Mesenchymal stem cell (in vitro differentiated cells and primary cell): ENCODE measurements at regions not wholly inside any gene's neighbourhood (a gene's known extent, or its start where the extent isn't known, plus 50 kb on each side); places are given as distances from the start of the nearest gene placed in this dataset.

Experiments used
- DNase-seq: peaks from one replicate; pipeline ENCODE4 v3.0.0-alpha.2; 2013
- H2AFZ ChIP-seq: one replicate; pipeline ENCODE4 v1.6.1; 2013; ENCODE audit warnings: low read depth, mild to moderate bottlenecking, control low read depth, inconsistent platforms, low read length, moderate library complexity
- H2AK5ac ChIP-seq: 2 replicates; pipeline ENCODE4 v1.6.1; 2013; ENCODE audit warnings: low read length, moderate library complexity, mild to moderate bottlenecking, inconsistent platforms; ENCODE audit not compliant: severe bottlenecking
- H2BK120ac ChIP-seq: one replicate; pipeline ENCODE4 v1.6.1; 2013; ENCODE audit warnings: low read depth, mild to moderate bottlenecking, inconsistent platforms, low read length, moderate library complexity
- H2BK12ac ChIP-seq, 2 experiments: one replicate each; pipeline ENCODE4 v1.6.1; 2013; ENCODE audit warnings: inconsistent platforms in 2 of 2, low read length in 2 of 2, mild to moderate bottlenecking in 2 of 2, moderate library complexity in 2 of 2, control low read depth in 1 of 2
- H2BK15ac ChIP-seq: one replicate; pipeline ENCODE4 v1.6.1; 2013; ENCODE audit warnings: mild to moderate bottlenecking, low read depth, inconsistent platforms; ENCODE audit not compliant: poor library complexity, severe bottlenecking
- H2BK5ac ChIP-seq: 2 replicates; pipeline ENCODE4 v1.6.1; 2013; ENCODE audit warnings: low read depth, mild to moderate bottlenecking, low read length, control low read depth, inconsistent platforms; ENCODE audit not compliant: poor library complexity, severe bottlenecking
- H3K14ac ChIP-seq, 2 experiments: one replicate each; pipeline ENCODE4 v1.6.1; 2013; ENCODE audit warnings: inconsistent platforms in 2 of 2, low read length in 2 of 2, control low read depth in 1 of 2, mild to moderate bottlenecking in 1 of 2, moderate library complexity in 1 of 2
- H3K18ac ChIP-seq, 2 experiments: one replicate each; pipeline ENCODE4 v1.6.1; 2013; ENCODE audit warnings: inconsistent platforms in 2 of 2, low read length in 2 of 2, control low read depth in 1 of 2, low read depth in 1 of 2, mild to moderate bottlenecking in 1 of 2
- H3K23ac ChIP-seq, 2 experiments: one replicate each; pipeline ENCODE4 v1.6.1; 2013; ENCODE audit warnings: inconsistent platforms in 2 of 2, low read length in 2 of 2, mild to moderate bottlenecking in 2 of 2, moderate library complexity in 2 of 2, control low read depth in 1 of 2
- H3K27ac ChIP-seq: 2 replicates; pipeline ENCODE4 v1.5.1; 2013; ENCODE audit warnings: mild to moderate bottlenecking, moderate library complexity, low read length, control low read depth, inconsistent platforms; ENCODE audit not compliant: poor library complexity, severe bottlenecking
- H3K27me3 ChIP-seq, 2 experiments: 2 replicates each; pipeline versions ENCODE4 v1.6.1 to v1.7.0; 2013; ENCODE audit warnings: low read length in 2 of 2, mild to moderate bottlenecking in 2 of 2, moderate library complexity in 2 of 2, control low read depth in 1 of 2, inconsistent platforms in 1 of 2; ENCODE audit not compliant: control insufficient read depth in 1 of 2, insufficient read depth in 1 of 2
- H3K36me3 ChIP-seq, 2 experiments: 2 replicates each; pipeline versions ENCODE4 v1.6.1 to v1.7.0; 2013; ENCODE audit warnings: low read length in 2 of 2, control low read depth in 1 of 2, inconsistent platforms in 1 of 2, low read depth in 1 of 2, mild to moderate bottlenecking in 1 of 2; ENCODE audit not compliant: insufficient read depth in 2 of 2, control insufficient read depth in 1 of 2
- H3K4ac ChIP-seq, 2 experiments: one replicate each; pipeline ENCODE4 v1.6.1; 2013; ENCODE audit warnings: inconsistent platforms in 2 of 2, low read length in 2 of 2, mild to moderate bottlenecking in 2 of 2, moderate library complexity in 2 of 2, control low read depth in 1 of 2, low read depth in 1 of 2
- H3K4me1 ChIP-seq: 2 replicates; pipeline ENCODE4 v1.6.1; 2013; ENCODE audit warnings: low read depth, low read length, control low read depth; ENCODE audit not compliant: control insufficient read depth, insufficient read depth
- H3K4me2 ChIP-seq: 2 replicates; pipeline ENCODE4 v1.6.1; 2013; ENCODE audit warnings: low read length, mild to moderate bottlenecking, inconsistent platforms; ENCODE audit not compliant: poor library complexity, severe bottlenecking
- H3K4me3 ChIP-seq, 2 experiments: 2 replicates each; pipeline versions ENCODE4 v1.5.1 to v1.7.0; 2013; ENCODE audit warnings: low read length in 2 of 2, mild to moderate bottlenecking in 2 of 2, control low read depth in 1 of 2, low read depth in 1 of 2; ENCODE audit not compliant: insufficient read depth in 1 of 2
- H3K79me1 ChIP-seq: replicated peaks from 2 replicates; pipeline ENCODE4 v1.6.1; 2013; ENCODE audit warnings: mild to moderate bottlenecking, control low read depth, low read length, inconsistent platforms; ENCODE audit not compliant: poor library complexity, severe bottlenecking
- H3K9ac ChIP-seq: 2 replicates; pipeline ENCODE4 v1.7.0; 2013; ENCODE audit warnings: mild to moderate bottlenecking, low read length, moderate library complexity
- H3K9me3 ChIP-seq: 2 replicates; pipeline ENCODE4 v1.7.0; 2013; ENCODE audit warnings: mild to moderate bottlenecking, low read length; ENCODE audit not compliant: control insufficient read depth
- H4K8ac ChIP-seq: one replicate; pipeline ENCODE4 v1.6.1; 2013; ENCODE audit warnings: inconsistent platforms, mild to moderate bottlenecking, low read length, moderate library complexity
- H4K91ac ChIP-seq: one replicate; pipeline ENCODE4 v1.6.1; 2013; ENCODE audit warnings: mild to moderate bottlenecking, low read length, inconsistent platforms
- WGBS: methylation state at CpG from one replicate; pipeline ENCODE4 v1.1.7; 2013; ENCODE audit warnings: mixed read lengths; 5-methylcytosine and 5-hydroxymethylcytosine counted together

GRCh38 chr2:30379481-30379880 is 67.6 kb upstream of the LCLAT1 start:
- H4K91ac ChIP-seq: no peak overlapping the region
- H2BK15ac ChIP-seq: no peak overlapping the region
- no CpG with 5 or more reads among the region's 1 CpG for WGBS
- H4K8ac ChIP-seq: no peak overlapping the region
- no peak overlapping the region for H2AK5ac ChIP-seq
- H3K4me2 ChIP-seq: no peak overlapping the region
- peaks cover 0 to 27% of the 10 kb centered on the region in 2 experiments for H3K27me3 ChIP-seq
- no peaks in the 10 kb centered on the region for H3K4me1 ChIP-seq
- no peaks in the 10 kb centered on the region for H3K36me3 ChIP-seq
- no peak overlapping the region for H2BK120ac ChIP-seq
- H3K27ac ChIP-seq: no peak overlapping the region
- no peaks in the 10 kb centered on the region for H3K9me3 ChIP-seq
- H2AFZ ChIP-seq: no peak overlapping the region
- no peak for DNase-seq
- no peak overlapping the region for H3K23ac ChIP-seq
- H3K9ac ChIP-seq: no peak overlapping the region
- H3K18ac ChIP-seq: no peak overlapping the region
- H3K4ac ChIP-seq: no peak overlapping the region
- H3K79me1 ChIP-seq: no peaks in the 10 kb centered on the region
- no peak overlapping the region for H2BK5ac ChIP-seq
- H3K14ac ChIP-seq: no peak overlapping the region
- no peak overlapping the region for H2BK12ac ChIP-seq
- H3K4me3 ChIP-seq: no peak overlapping the region

GRCh38 chr2:30380824-30381223 is 66.2 kb upstream of the LCLAT1 start:
- H2BK12ac ChIP-seq: no peak overlapping the region
- no peak overlapping the region for H3K14ac ChIP-seq
- H3K4ac ChIP-seq: no peak overlapping the region
- H3K27ac ChIP-seq: no peak overlapping the region
- H3K4me1 ChIP-seq: no peaks in the 10 kb centered on the region
- WGBS: no CpG with 5 or more reads among the region's 3 CpGs
- no peaks in the 10 kb centered on the region for H3K79me1 ChIP-seq
- H3K9me3 ChIP-seq: no peaks in the 10 kb centered on the region
- peaks cover 0 to 30% of the 10 kb centered on the region in 2 experiments for H3K27me3 ChIP-seq
- H3K36me3 ChIP-seq: no peaks in the 10 kb centered on the region
- H3K4me3 ChIP-seq: no peak overlapping the region
- no peak for DNase-seq
- H2AK5ac ChIP-seq: no peak overlapping the region
- H2AFZ ChIP-seq: no peak overlapping the region
- no peak overlapping the region for H3K4me2 ChIP-seq
- no peak overlapping the region for H3K18ac ChIP-seq
- H2BK15ac ChIP-seq: no peak overlapping the region
- no peak overlapping the region for H2BK5ac ChIP-seq
- H3K23ac ChIP-seq: no peak overlapping the region
- no peak overlapping the region for H4K91ac ChIP-seq
- no peak overlapping the region for H4K8ac ChIP-seq
- H2BK120ac ChIP-seq: no peak overlapping the region
- H3K9ac ChIP-seq: no peak overlapping the region

GRCh38 chr2:30382162-30382783 is 64.8 kb upstream of the LCLAT1 start:
- H3K79me1 ChIP-seq: no peaks in the 10 kb centered on the region
- no peak overlapping the region for H3K14ac ChIP-seq
- H2BK12ac ChIP-seq: no peak overlapping the region
- H3K18ac ChIP-seq: no peak overlapping the region
- H4K91ac ChIP-seq: no peak overlapping the region
- WGBS: 48% methylated on average over 4 of the region's 4 CpGs
- no peak overlapping the region for H2BK120ac ChIP-seq
- H3K4me1 ChIP-seq: no peaks in the 10 kb centered on the region
- DNase-seq: no peak
- no peak overlapping the region for H2BK15ac ChIP-seq
- H3K9ac ChIP-seq: no peak overlapping the region
- H3K4me3 ChIP-seq: no peak overlapping the region
- H3K27ac ChIP-seq: no peak overlapping the region
- no peak overlapping the region for H2AK5ac ChIP-seq
- H3K27me3 ChIP-seq: peaks cover 0 to 30% of the 10 kb centered on the region in 2 experiments
- H3K4ac ChIP-seq: no peak overlapping the region
- H3K36me3 ChIP-seq: no peaks in the 10 kb centered on the region
- H3K23ac ChIP-seq: no peak overlapping the region
- H2AFZ ChIP-seq: no peak overlapping the region
- H4K8ac ChIP-seq: no peak overlapping the region
- H3K9me3 ChIP-seq: no peaks in the 10 kb centered on the region
- H3K4me2 ChIP-seq: no peak overlapping the region
- no peak overlapping the region for H2BK5ac ChIP-seq

GRCh38 chr2:30382995-30383394 is 64.1 kb upstream of the LCLAT1 start:
- DNase-seq: no peak
- Histone ChIP-seq H3K4ac (no peak overlapping the region), H3K18ac (no peak overlapping the region), H4K8ac (no peak overlapping the region), H2AFZ (no peak overlapping the region), H3K4me1 (no peaks in the 10 kb centered on the region), H3K9me3 (no peaks in the 10 kb centered on the region), H4K91ac (no peak overlapping the region), H3K4me2 (no peak overlapping the region), H2BK12ac (no peak overlapping the region), H3K36me3 (no peaks in the 10 kb centered on the region), H2BK15ac (no peak overlapping the region), H3K23ac (no peak overlapping the region), H2BK120ac (no peak overlapping the region), H3K27me3 (peaks cover 0 to 30% of the 10 kb centered on the region in 2 experiments), H2AK5ac (no peak overlapping the region), H3K79me1 (no peaks in the 10 kb centered on the region), H2BK5ac (no peak overlapping the region), H3K27ac (no peak overlapping the region), H3K9ac (no peak overlapping the region), H3K4me3 (no peak overlapping the region), H3K14ac (no peak overlapping the region)
- no CpG with 5 or more reads among the region's 1 CpG for WGBS
